HFF-Myc (cell line): ENCODE measurements at regions not wholly inside any gene's neighbourhood (a gene's known extent, or its start where the extent isn't known, plus 50 kb on each side); places are given as distances from the start of the nearest gene placed in this dataset.

ENCODE experiments used
- DNase-seq: peaks from one replicate; pipeline ENCODE4 v3.0.0-alpha.2; 2011; ENCODE audit warnings: low read depth; ENCODE audit errors: extremely low read depth
- H3K4me3 ChIP-seq: replicated peaks from 2 replicates; pipeline ENCODE4 v1.5.1; 2011; ENCODE audit warnings: low read depth, mild to moderate bottlenecking, control low read depth, low read length
- TF ChIP-seq, protein P1 (sequence below): IDR thresholded peaks from 2 replicates; pipeline ENCODE4 v1.5.1; 2012; ENCODE audit warnings: mild to moderate bottlenecking, low read depth, low read length, control low read depth; ENCODE audit errors: missing control alignments

DNA sequence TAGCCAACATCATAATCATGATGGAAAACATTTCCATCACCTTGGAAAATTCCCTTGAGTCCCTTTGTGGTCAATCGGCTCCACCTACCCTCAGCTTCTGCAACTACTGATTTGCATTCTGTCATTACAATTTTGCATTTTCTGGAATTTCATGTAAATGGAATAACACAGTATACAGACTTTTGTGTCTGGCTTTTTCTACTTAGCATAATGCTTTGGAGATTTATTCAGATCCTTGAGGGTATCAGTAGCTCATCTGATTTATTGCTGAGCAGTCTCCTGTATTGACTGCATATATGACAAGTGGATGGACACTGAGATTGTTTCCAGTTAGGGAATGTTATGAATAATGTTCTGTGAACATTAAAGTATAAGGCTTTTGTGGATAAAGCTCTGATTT, 358.3 kb downstream of the USP25 start:
- no peak overlapping the region for H3K4me3 ChIP-seq
- DNase-seq: no peak
- TF ChIP-seq, protein P1, sequence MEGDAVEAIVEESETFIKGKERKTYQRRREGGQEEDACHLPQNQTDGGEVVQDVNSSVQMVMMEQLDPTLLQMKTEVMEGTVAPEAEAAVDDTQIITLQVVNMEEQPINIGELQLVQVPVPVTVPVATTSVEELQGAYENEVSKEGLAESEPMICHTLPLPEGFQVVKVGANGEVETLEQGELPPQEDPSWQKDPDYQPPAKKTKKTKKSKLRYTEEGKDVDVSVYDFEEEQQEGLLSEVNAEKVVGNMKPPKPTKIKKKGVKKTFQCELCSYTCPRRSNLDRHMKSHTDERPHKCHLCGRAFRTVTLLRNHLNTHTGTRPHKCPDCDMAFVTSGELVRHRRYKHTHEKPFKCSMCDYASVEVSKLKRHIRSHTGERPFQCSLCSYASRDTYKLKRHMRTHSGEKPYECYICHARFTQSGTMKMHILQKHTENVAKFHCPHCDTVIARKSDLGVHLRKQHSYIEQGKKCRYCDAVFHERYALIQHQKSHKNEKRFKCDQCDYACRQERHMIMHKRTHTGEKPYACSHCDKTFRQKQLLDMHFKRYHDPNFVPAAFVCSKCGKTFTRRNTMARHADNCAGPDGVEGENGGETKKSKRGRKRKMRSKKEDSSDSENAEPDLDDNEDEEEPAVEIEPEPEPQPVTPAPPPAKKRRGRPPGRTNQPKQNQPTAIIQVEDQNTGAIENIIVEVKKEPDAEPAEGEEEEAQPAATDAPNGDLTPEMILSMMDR: no peak

DNA sequence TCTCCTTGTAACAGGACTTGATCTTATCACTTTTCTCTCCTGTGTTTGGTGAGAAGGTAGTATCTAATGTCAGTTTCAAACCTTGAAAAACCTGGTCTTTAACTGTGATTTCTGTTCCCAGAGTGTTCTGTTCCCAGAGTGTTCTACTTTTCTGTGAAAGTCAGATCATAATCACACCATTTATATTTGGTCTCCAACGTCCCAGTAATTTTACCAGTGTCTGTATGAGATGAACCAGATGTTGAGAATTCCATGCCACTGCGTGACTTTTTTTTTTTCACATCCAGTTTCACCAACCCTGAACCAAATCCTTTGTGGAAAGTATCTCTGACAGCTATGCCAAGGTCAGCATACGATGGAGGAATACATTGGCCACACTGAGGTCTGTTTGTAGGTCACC, 365.2 kb downstream of the USP25 start:
- TF ChIP-seq, protein P1: no peak
- DNase-seq: no peak
- H3K4me3 ChIP-seq: no peak overlapping the region

DNA sequence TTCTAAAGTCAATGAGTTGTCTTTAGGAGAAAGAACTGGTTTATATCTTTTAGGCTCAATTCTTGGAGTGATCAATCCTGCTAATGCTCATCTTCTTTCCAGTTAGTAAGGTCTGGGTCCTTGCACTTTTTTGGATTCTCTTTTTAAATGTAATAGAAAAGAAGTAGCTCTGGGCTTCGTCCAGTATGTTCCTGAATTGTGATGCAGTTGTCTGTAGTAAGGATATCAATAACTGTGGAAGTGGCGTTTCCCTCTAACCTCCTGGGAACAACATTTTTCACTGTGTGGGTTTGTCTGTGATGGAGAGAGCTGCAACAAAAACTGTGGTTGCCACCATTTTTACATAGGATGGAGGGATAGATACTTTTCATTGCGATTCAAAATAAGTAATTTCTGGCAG, 367.2 kb downstream of the USP25 start:
- TF ChIP-seq, protein P1: no peak

DNA sequence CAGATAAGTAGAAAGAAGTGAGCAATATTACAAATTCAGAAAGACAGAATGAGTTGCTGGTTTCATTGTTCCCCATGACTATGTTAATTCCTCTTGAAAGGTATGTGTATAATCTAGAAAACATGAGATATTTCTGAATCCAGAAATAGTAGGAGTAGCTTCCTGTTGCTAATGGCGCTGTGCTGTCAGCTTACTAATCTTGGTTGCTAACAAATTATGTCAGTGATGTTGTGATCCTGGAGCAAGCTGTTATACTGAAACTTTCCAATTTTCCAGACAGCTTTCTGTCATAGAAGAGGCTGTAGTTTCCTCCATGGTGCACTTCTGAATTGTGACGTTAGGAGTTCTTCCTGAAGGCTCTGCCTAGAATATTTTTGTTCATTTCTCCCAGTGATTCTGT, 372.3 kb downstream of the USP25 start:
- DNase-seq: no peak
- TF ChIP-seq, protein P1: no peak
- H3K4me3 ChIP-seq: no peak overlapping the region

More for the DNA sequence above, 367.2 kb downstream of the USP25 start:
- H3K4me3 ChIP-seq: no peak overlapping the region
- DNase-seq: no peak

DNA sequence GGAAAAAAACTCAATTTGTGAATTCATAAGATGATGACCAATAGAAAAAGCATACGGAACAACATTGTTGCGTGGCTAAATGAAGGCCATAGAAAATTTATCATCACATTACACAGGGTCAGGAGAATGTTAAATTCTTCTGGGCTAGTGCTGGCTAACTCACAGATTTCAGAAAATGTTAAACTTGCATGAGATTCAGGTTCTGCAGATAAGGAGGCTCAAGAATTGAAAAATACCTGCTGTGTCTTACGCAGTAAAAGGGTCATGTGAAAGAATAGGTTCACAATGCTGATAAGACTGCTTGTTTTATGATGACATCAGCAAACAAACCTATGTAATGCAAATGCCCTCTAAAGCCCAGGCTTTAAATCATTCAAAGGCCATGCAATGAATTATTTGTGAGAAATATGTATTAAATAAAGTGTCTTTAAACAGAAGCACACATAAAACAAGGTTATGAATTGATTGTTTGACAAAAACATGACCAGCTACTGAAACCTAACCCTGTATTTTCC, 378.8 kb downstream of the USP25 start:
- TF ChIP-seq, protein P1: no peak
- H3K4me3 ChIP-seq: no peak overlapping the region
- no peak for DNase-seq

DNA sequence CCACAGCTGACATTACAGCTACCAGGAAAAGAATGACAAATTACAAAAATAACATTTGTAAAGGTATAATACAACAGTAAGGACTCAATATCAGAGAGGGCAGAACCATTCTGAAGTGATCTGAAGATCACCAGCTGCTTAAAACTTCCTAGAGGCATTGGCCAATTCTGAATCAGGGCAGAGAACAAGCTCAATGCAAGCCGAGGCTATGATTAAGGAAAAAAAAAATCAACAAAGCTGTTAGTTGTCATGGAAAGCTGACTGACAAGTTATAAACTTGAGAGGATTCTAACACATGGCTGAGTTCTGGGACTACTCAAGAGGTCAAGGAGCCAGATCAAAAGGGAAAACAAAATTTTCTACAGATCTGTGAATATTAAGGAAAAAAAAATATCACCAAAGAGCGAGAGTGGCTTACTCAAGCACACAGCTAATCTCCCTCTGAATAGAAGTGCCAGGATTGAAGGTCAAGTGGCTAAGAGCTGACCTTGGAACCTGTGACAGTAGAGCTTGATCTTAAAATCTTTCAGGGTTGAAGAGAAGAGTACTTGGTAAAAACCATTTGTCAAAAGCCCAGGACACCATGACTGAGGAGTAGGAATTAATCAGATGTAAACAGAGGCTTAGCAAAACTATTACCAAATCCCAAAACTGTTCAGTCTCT, 383.4 kb downstream of the USP25 start:
- no peak overlapping the region for H3K4me3 ChIP-seq
- DNase-seq: no peak
- TF ChIP-seq, protein P1: no peak

DNA sequence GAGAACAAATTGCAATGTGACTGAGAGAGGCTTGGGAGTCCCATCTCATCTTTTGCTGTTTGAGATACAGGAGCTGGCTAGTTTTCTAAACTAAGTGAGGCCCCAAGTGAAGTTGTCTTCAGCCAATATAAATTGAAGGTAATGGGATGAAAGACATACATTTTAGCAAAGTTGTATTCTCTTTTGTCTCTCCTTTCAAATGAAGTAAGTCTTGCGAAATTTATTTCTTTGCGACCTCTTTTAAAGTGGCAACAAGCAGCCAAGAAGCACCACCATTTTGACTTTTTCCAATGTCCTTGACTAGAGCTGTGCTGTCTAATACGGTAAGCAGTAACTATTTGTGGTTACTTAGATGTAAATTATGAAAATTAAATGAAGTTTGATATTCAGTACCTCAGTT, 385.7 kb downstream of the USP25 start:
- H3K4me3 ChIP-seq: no peak overlapping the region
- TF ChIP-seq, protein P1: no peak
- no peak for DNase-seq
